ENCODE measurements at regions not wholly inside any gene's neighbourhood (a gene's known extent, or its start where the extent isn't known, plus 50 kb on each side); places are given as distances from the start of the nearest gene placed in this dataset.

- TF ChIP-seq EZH2 (IDR thresholded peaks at IDR 0.05): no peak
- TF ChIP-seq POLR2AphosphoS5 (IDR thresholded peaks at IDR 0.05; ENCODE audit: borderline replicate concordance, low read depth, low read length): no peak
Measured at GRCh38 chr4:178028481-178028880, 586.2 kb upstream of the AGA start.
